HG03139 (cell line): ENCODE measurements at regions not wholly inside any gene's neighbourhood (a gene's known extent, or its start where the extent isn't known, plus 50 kb on each side); places are given as distances from the start of the nearest gene placed in this dataset.

Source experiments
- ATAC-seq: cut with Tn5 transposase; IDR thresholded peaks from one replicate; pipeline ENCODE4 v1.9.1; 2021; ENCODE audit not compliant: unreplicated experiment

DNA sequence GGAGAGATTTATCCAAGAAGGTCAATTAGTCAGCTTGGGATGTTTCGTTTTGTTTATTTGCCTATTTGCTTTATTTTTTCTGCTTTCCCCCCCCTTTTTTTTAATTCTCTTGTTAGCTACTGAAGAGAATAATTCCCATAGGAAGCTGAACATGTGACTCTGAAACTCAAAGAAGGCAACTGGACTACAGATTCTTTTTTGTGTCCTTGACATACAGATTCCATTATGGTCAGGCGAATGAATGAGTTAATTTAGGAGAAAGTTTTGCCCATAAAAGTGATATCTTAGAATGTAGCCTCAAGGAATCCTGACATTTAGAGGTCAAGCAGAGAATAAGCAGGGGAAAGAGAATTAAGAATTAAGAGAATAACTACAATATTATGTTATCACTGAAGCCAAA lies 514.2 kb upstream of the LINC00305 start:
- ATAC-seq: no peak

DNA sequence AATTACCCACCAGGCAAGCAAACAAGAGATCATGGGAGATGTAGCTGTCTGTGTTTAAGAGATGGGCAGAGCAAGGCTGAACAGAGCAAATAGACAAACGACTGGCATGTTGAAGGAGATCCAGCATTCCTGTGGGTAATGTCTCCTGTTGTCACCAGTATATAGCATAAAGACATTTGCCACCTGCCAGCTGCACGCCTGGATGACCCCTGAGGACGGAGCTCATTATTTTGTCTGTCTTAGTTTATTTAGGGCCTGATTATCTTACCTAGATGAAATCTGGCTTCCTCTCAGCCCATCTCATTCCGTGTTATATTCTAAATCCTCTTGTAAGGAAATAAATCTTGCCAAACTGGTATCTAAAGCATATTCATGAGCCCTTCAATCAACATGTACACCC lies 510.3 kb upstream of the LINC00305 start:
- ATAC-seq: no peak

DNA sequence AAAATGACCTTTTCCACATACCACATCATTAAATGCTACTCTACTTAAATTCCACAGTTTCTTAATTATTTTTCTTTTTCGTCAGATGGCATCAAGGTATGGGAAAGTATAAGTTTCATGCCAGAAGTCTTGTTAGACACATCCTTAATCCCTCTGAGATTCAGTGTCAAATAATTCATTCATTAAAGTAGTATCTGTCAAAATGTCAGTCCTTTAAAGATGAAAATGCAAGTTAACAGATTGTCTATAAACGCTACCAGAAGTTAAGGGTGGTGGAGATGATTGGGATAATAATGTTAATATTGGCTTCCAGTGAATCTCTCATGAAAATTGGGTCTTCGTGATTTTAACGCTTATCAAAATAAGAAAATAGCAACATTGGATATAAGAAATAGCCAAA lies 504.2 kb upstream of the LINC00305 start:
- no peak for ATAC-seq

DNA sequence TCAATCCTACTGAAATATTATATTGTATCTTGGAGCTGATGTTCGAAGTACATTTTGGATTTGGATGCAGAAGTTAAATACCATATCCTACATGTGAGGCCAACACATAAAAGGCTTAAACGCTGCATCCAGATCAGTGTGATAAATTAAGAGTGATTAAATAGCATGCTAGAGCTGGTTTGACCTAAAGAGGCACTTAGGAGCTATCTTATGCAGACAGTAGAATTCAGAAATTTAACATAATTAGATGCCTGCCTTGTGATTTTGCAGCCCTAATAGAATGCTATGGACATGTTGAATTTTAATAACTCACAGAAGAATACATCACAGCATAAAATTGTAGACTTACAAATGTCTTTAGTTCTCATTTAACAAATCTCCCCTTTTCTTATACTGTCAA lies 501.2 kb upstream of the LINC00305 start:
- ATAC-seq: no peak

DNA sequence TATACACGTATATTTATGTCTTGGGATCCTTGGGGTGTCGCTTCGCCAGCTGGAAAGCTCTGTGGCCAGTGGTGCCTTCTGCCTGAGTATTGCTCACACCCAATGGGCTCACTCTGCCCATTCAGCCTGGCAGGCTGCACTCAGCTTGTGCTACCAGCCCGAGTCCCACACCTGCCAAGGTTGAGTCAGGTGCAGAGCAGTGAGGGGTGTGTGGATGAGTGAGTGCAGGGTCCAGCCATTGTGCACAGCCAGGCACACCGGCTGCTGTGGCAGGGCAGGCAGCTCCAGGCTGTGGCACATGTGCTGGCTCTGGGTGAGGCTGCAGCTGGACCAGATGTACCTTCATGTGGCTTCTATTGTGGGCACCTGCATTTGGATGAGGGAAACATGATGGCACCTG lies 496.9 kb upstream of the LINC00305 start:
- no peak for ATAC-seq

DNA sequence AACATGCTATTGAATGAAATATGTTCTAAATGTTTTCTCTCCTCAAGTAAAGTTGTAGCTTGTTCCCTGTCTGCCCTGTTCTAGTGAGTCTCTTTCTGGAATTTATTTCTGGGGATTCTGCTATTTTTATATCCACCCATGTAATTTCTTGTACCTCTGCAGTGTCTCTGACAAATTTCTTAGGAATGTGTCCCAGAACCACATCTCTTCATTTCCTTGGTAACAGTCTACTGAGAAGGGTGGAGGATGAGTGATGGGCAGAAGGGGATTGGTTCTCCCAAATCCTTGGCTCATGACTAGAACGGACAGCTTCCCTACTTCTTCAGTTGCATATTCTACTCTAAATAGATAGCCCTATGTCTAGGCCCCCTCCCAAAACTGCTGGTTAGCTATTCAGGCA lies 490.6 kb upstream of the LINC00305 start:
- ATAC-seq: no peak

DNA sequence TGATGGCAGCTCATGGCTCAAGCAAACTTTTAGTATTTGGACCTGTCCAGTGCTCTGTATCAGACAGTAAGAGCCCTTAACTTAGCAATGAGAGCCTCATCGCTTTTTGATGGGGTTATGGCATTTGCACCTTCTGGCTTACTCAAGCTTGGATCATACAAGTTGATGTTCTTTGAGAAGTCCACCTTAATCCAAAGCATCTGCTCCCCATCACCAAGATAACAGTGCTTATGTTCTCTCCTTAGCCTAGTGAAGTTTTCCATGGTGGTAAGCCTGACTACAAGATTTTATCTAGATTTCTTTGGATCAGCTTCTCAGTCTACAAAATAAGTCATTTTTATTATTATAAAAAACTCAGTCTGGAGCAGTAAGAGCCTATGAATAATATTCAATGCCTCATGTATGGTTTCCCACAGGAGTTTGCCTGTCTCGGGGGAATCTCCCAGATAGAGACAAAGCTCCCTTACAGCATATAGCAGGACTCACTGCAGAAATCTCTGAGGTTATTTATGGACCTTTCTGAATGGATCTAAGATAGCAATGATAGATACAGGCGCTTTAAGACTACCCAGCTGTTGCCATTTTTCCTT lies 472.2 kb upstream of the LINC00305 start:
- ATAC-seq: no peak

DNA sequence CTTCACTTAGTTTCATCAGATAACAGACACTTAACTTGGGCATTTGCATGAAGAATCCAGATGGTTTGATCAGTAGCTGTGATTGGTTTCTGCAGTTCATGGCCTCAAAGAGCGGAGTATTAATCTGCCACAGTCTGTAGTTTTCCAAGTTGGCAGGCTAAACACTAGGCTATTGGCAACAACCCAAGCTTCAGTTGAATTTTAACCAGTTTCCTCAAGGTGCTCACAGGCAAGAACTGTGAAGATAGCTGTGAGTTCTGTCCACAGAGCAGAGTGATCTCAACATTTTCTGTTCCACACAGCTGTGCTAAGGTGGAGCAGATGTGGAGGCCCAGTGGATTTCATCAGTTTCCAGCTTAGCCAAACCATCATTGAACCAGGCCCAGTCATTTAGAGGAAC lies 469.5 kb upstream of the LINC00305 start:
- no peak for ATAC-seq

DNA sequence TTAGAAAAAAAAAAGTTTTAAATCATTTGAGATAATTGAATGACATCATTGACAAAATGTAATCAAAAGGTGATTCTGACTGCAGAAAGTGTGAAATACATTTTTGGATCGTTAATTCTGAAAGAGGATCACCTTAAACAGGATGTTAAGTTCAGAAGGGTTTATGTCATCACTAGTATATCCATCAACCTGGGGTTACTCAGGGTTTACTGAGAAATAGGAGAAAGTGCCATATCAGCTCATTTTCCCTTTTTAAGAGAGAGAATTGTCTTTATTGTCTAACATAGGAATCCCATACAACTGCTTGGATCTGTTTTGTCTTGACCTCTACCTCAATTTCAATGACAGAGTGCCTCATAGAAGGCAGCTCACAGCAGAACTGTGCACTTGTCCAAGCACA lies 466.1 kb upstream of the LINC00305 start:
- no peak for ATAC-seq

DNA sequence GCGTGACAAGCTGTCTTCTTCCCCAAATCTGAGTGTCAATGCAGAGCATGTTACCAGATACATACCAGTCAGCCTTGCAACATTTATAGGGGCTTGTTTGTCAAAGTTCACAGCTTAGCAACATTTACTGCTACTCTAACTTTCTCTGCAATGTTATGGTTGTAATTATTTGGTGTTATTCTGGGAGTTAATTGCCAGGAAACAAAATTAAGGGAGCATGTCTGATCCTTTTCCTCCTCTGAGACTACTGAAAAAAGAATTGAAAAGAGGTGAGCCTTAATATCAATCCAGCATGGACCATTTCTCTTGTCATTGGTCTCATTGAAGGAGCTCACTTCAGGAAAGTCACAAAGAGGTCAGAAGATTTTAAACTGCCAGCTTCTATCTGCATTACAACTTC lies 465.6 kb upstream of the LINC00305 start:
- ATAC-seq: no peak

DNA sequence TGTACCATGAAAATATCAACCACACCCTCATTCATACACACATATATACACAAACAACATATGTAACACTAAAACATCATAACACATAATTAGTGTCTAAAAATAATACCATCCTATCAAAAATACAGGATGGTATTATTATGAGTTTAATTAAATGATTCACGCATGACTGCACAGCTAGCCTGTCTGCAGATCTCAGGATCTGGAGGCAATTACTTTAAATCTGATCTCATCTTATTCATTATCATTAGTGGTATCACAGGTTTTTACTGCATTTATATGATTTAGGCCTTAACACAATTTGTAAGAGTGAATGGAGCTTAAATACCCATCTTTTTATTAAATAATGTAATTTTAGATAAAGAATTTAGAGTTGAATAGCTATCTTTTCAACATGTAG lies 443.4 kb upstream of the LINC00305 start:
- no peak for ATAC-seq

DNA sequence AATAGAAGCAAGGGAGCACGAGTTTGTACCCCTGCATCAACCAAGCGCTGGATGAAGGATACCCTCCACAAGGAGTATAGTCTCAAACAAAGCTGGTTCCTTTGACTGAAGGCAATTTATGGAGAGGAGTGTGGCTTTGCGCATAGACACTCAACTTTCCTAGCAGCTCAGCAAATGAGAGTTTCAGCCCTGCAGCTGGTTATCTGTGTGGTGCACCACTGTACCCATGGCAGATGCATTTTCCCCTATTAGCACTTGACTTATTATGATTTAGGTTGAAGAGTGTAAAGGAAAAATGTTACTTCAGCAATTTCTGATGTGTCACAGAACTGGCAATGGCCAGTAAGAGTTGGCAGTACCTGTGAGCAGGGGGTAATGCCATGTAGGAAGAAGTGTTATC lies 440.1 kb upstream of the LINC00305 start:
- ATAC-seq: no peak

DNA sequence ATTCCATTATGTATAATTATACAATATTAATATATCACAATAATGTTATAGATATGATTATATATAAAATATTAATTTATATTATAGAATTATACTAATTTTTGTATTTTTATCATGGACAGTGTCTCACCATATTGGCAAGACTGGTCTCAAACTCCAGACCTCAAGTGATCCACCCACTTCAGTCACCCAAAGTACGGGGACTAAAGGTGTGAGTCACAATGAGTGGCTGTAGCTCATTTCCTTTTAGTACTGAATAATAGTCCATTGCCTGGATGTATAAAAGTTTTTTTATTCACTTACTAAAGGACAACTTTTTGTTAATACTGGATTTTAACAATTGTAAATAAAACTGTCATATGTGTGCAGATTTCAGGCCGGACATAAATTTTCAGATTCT lies 417.6 kb upstream of the LINC00305 start:
- ATAC-seq: no peak

DNA sequence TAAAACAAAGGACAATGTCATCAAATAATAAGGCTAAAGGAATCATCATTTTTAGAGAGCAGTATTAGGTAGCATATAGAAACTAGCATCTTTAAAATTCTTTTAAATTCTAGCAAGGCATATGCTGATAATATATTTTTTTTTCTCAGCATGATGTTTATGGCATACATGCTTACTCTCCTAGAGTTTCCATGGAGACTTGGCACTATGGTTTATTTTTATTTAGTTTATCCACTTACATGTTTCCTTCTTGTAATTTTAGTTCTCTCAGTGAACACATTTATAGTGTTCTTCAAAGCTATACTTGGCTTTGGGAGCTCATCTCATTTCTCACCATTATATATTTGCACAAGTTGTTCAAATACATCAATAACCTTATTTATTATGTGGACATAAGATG lies 413.8 kb upstream of the LINC00305 start:
- no peak for ATAC-seq

DNA sequence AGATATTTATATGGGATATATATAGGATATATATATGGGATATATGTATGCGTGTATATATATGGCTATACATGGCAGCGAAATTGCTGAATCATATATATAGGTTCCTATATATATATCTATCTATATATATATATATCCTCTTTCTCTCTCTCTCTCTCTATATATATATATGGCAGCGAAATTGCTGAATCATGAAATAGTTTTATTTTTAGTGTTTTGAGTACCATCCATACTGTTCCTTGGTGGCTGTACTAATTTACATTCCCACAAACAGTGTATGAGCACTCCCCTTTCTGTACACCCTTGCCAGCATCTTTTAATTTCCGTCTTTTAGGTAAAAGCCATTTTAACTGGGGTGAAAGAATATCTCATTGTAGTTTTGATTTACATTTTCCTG lies 397.6 kb upstream of the LINC00305 start:
- ATAC-seq: no peak

DNA sequence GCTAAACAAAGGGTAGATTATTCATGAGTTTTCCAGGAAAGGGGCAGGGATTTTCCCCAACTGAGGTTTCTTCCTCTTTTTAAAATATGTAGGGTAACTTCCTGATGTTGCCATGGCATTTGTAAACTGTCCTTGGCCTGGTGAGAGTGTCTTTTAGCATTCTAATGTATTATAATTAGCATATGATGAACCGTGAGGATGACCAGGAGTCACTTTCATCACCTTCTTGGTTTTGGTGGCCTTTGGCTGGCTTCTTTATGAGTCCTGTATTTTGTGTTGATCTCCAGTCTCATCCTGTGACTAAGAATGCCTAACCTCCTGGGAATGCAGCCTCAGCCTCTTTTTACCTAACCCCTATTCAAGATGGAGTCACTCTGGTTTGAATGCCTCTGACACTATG lies 391.0 kb upstream of the LINC00305 start:
- ATAC-seq: no peak

DNA sequence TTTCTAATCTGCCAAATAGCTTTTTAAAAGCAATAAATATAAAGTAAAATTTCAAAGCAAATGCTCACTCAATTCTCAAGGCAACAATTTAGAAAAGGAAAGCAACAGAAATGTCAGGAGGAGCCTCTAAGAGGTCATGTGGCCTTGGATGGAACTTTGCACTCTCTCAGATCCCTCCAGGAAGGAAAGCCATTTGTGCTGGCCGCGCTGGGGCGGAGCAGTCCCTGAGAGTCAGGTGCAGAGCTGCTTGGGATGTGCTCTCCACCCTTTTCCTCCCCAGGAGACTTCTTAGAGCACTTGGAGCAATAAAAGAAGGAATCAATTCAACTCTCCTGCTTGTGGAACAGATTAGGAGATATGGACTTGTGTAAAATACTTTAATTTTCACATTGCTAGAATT lies 379.8 kb upstream of the LINC00305 start:
- ATAC-seq: no peak

DNA sequence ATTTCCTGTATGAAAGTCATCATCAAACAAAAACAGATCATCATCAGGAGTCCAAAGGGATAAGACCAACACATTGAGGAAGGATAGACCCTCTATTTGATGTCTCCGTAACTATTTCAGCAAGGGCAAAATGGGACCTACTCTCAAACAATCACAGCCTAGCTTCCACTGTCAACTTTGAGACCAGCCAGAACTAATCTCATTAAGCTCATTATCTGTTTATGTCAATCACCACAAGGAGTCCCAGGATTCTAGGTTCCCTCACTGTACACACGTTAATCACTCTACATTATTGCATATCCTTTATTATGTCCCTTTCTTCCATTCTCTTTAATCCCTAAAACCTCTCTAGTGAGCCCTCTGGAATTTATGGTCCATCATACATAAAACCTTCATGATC lies 370.3 kb upstream of the LINC00305 start:
- ATAC-seq: no peak

DNA sequence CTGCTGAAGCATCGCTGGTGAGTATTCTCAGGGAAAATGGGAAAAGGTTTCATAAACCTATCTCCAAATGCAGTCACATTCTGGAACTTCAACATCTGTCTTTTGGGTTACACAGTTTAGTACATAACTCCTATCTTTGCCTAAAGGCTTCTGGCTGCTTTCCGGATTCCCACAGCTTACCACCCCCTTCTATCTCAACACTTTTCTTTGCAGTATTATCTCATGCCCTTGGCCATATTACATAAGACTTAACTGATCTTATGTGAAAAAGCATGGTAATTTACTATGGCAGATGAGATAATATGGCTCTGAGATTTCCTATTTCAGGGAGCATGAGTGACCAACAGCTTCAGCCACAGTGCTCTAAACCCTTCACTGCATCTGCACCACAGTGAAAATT lies 369.3 kb upstream of the LINC00305 start:
- ATAC-seq: no peak

DNA sequence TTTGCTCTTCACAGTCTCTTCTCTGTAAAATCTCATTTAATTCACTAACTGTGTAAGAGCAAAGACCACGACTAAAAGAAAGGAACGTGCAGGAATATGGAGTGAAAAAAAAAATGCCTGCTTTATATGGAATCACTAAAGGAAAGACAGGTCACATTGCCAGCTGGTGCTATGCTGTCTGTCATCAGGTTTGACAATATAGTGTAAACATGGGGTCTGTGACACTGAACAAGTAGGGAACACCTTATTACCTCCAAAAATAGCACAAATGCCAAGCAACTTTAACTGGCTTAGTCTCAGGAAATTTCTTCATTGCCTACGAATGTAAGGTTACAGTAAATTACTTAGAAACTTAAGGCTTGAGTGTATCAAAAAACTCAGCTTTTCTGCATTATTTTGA lies 364.5 kb upstream of the LINC00305 start:
- ATAC-seq: no peak

DNA sequence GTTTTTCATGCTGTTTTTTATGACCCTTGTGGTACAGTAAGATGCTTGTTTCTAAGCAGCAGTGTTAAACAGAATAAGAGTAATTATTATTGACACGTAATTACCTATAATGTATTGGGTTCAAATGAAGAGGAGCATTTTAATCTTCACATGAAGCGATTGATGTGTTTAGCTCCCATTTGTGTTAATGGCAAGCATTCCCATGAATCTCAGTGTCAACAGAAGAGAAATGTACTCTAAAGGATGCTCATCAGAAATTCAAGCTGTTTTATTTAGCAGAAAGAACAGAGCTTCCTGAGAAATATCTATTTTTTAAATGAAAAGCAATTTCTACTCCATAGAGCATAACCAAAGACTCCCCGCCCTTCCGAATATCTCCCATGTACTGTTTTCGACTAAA lies 341.3 kb upstream of the LINC00305 start:
- no peak for ATAC-seq

DNA sequence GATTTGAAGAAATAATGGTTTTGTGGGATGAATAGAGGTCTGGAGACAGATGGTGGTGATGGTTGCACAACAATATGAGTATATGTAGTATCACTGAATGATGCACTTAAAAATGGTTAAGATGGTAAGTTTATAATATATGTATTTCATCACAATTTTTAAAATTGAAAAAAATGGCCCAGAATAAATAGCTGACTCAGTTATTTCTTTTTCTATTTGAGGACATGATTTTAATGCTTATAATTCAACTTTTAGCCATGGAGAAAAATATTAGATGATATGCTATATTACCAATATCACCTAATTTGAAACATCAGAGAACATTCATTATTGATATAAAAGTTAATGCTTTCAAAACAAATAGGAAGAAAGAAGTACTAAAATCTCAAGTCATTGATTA lies 339.8 kb upstream of the LINC00305 start:
- ATAC-seq: no peak

DNA sequence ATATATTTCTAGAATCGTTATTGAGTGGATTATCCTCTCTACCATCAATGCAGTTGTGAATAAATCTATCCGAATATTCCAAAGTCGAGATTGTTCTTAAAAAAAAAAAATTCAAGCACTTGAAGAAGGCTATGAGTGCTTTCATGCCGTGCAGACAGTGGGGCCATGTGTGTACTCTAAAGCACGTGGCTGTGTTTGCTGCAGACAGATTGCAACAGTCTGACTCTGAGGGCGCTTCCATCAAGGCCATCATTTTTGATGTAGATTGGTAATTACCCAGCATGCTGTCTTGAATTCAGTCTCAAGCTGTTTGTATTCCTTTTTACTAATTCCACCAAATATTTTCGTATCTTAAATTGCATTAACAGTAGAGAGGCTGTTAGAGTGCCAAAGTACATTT lies 325.9 kb upstream of the LINC00305 start:
- no peak for ATAC-seq

DNA sequence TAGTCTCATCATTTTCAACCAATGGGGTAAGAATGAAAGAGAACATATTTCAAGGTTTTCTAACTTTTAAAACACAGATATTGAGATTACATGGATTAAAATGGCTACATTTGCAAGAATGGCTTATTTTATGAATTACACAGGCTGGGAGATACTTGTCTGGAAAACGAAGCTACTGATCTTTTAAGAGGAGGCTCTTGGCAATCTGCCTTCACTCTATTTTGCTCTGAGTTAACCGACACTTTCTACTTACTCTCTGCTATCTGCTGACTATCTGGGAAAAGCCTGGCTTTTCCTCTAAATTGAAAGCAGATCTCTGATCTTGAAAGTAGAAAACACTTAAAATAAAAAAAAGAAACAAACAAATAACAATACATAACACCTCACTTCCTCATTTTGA lies 325.4 kb upstream of the LINC00305 start:
- no peak for ATAC-seq
